Left lung (tissue), 4 donors: ENCODE measurements at regions not wholly inside any gene's neighbourhood (a gene's known extent, or its start where the extent isn't known, plus 50 kb on each side); places are given as distances from the start of the nearest gene placed in this dataset.

Experiments
- ATAC-seq: fragments of 200-7000 bp; cut with Tn5 transposase; one replicate; pipeline ENCODE4 v1.9.1; 2020; ENCODE audit warnings: moderate library complexity
- DNase-seq, 4 donors: peaks; one replicate each; pipeline ENCODE4 v3.0.0-alpha.2; 2013 to 2020
- H3K27ac ChIP-seq, 2 donors: fragments of 200-600 bp; sonication (generic) in 1 of 2; one replicate each; pipeline versions ENCODE4 v1.5.0 to v1.8.0; 2020 to 2021
- H3K27me3 ChIP-seq, 2 donors: fragments of 200-600 bp; sonication (generic) in 1 of 2; one replicate each; pipeline versions ENCODE4 v1.5.0 to v1.8.0; 2020 to 2021
- H3K36me3 ChIP-seq, 2 donors: fragments of 200-600 bp; sonication (generic) in 1 of 2; one replicate each; pipeline versions ENCODE4 v1.5.0 to v1.8.0; 2020 to 2021
- H3K4me1 ChIP-seq, 2 donors: fragments of 200-600 bp; one replicate each; pipeline ENCODE4 v1.8.0; 2021
- H3K4me3 ChIP-seq, 2 donors: fragments of 200-600 bp; sonication (generic) in 1 of 2; one replicate each; pipeline versions ENCODE4 v1.5.0 to v1.8.0; 2020 to 2021; ENCODE audit warnings: mild to moderate bottlenecking in 1 of 2
- H3K9me3 ChIP-seq, 2 donors: fragments of 200-600 bp; sonication (generic) in 1 of 2; one replicate each; pipeline versions ENCODE4 v1.5.0 to v1.8.0; 2020 to 2021
- CTCF ChIP-seq, 2 donors: fragments of 200-600 bp; sonication (generic) in 1 of 2; IDR thresholded peaks; one replicate each; pipeline versions ENCODE4 v1.5.0 to v1.8.0; 2021; ENCODE audit warnings: antibody characterized with exemption in 2 of 2
- intact Hi-C, 2 donors: fragments of 100-400 bp; cut with DNase I; formaldehyde crosslinking; loops; one replicate each; pipeline versions ENCODE4 v1.11.2 to v1.14.2; 2022
- donor health status: DM: no; HTN: yes; CAD: no.
- donor health status: DM: no; HTN: no; CAD: no.

DNA sequence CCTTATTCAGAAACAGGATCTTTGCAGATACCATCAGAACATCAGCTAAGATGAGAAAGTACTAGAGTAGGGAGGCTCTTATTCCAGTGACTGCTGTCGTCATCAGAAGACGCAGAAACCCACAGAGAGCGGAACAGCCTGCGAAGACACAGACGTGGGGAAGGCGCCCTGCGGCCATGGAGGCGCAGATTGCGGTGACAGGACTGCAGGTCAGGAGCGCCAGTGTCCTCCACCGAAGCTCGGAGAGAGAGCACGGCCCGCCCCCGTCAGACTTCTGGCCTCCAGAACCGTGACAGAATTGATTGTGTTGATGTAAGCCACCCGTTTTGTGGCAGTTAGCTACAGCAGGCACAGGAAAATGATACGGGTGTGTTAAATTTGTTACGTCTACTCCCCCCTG, 275.5 kb downstream of the EFNB2 start:
- intact Hi-C loops, result no loop called here
- Histone ChIP-seq H3K4me1 (no peaks in the 10 kb centered on the region), H3K36me3 (no peaks in the 10 kb centered on the region), H3K4me3 (no peak overlapping the region), H3K9me3 (peaks cover 0 to 31% of the 10 kb centered on the region in 2 donors), H3K27ac (no peak overlapping the region), H3K27me3 (no peaks in the 10 kb centered on the region)
- ATAC-seq, result no peak
- DNase-seq, result peak in 1 of 4 donors; percentile 59
- no peak for TF ChIP-seq CTCF (IDR thresholded peaks at IDR 0.05)

GRCh38 chr13:106246666-106247188, 288.7 kb downstream of the EFNB2 start:
- intact Hi-C loops, result no loop called here
- H3K36me3 ChIP-seq, result no peaks in the 10 kb centered on the region
- TF ChIP-seq CTCF (IDR thresholded peaks at IDR 0.05), result no peak
- no peak for DNase-seq
- no peaks in the 10 kb centered on the region for H3K9me3 ChIP-seq
- no peak overlapping the region for H3K27ac ChIP-seq
- H3K4me1 ChIP-seq, result no peaks in the 10 kb centered on the region
- H3K4me3 ChIP-seq, result no peak overlapping the region
- no peak for ATAC-seq
- no peaks in the 10 kb centered on the region for H3K27me3 ChIP-seq

GRCh38 chr13:106246242-106246641, 289.2 kb downstream of the EFNB2 start:
- no peaks in the 10 kb centered on the region for H3K36me3 ChIP-seq
- intact Hi-C loops, result no loop called here
- H3K4me1 ChIP-seq, result no peaks in the 10 kb centered on the region
- H3K27me3 ChIP-seq, result no peaks in the 10 kb centered on the region
- no peaks in the 10 kb centered on the region for H3K9me3 ChIP-seq
- ATAC-seq, result no peak
- no peak for DNase-seq
- TF ChIP-seq CTCF (IDR thresholded peaks at IDR 0.05), result no peak
- H3K4me3 ChIP-seq, result no peak overlapping the region
- no peak overlapping the region for H3K27ac ChIP-seq

- intact Hi-C loops, result no loop called here
- Histone ChIP-seq H3K27me3 (no peaks in the 10 kb centered on the region), H3K36me3 (no peaks in the 10 kb centered on the region), H3K9me3 (no peaks in the 10 kb centered on the region), H3K4me3 (no peak overlapping the region), H3K27ac (no peak overlapping the region), H3K4me1 (no peaks in the 10 kb centered on the region)
- no peak for TF ChIP-seq CTCF (IDR thresholded peaks at IDR 0.05)
- no peak for ATAC-seq
- DNase-seq, result no peak
Observed at GRCh38 chr13:106243011-106243565, 292.4 kb downstream of the EFNB2 start.

DNA sequence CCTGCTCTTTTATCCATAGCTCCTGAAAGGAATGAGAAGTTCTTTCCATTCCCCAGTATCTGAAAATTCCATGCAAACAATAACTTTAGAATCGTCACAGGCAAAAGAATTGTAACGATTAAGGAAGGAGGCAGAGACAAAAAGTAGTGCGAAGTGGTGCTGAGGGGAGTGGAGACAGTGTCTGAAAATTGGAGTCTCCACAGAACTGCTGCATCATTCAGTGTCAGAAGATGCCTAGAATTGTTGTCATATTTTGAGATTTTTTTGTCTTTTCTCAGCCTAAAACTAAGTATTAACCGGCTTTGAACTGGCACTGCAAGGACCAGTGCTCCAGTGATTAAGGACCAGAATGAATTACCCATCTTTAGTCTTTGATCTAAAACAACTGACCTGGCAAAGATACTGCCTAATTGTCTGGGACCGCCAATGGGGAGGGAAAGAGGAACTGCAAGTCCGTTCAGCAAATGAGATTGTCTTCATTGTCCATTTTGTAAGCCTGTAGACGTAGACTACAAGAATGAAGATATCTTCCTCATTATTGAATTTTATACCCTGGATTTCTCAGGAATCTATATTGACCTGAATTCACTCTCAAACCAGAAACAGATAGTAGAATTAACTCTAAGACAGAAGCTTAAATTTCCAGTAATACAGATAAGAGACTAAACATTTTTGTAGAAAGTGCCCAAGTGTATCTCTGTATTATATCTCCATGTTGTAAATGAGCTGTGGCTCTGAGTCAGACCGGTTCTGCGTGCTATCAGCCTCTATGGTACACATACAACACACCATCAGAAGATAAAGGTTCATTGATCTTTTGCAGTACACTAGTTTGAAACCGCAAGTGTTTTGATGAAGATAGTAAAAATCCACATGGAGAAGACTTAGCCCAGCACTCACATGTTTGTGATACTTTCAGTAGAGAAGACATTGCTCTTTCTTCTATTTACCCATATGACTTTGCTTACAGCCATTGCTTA, 293.2 kb downstream of the EFNB2 start:
- Histone ChIP-seq H3K9me3 (no peaks in the 10 kb centered on the region), H3K4me3 (no peak overlapping the region), H3K36me3 (no peaks in the 10 kb centered on the region), H3K4me1 (no peaks in the 10 kb centered on the region), H3K27me3 (no peaks in the 10 kb centered on the region), H3K27ac (no peak overlapping the region)
- no peak for TF ChIP-seq CTCF (IDR thresholded peaks at IDR 0.05)
- ATAC-seq, result no peak
- intact Hi-C loops, result no loop called here
- DNase-seq, result no peak
